GM12891 (cell line): ENCODE measurements at regions not wholly inside any gene's neighbourhood (a gene's known extent, or its start where the extent isn't known, plus 50 kb on each side); places are given as distances from the start of the nearest gene placed in this dataset.

ENCODE experiments used
- POLR2A ChIP-seq: IDR thresholded peaks from 2 replicates; pipeline ENCODE4 v1.6.1; 2011; ENCODE audit warnings: low read depth, low read length, control low read depth
- POLR2AphosphoS5 ChIP-seq: IDR thresholded peaks from 2 replicates; pipeline ENCODE4 v1.6.1; 2011; ENCODE audit warnings: low read depth, low read length, control low read depth
- SPI1 ChIP-seq: IDR thresholded peaks from 2 replicates; pipeline ENCODE4 v1.6.1; 2011; ENCODE audit warnings: low read depth, low read length, control low read depth
- TAF1 ChIP-seq: IDR thresholded peaks from 2 replicates; pipeline ENCODE4 v1.6.1; 2011; ENCODE audit warnings: low read depth, low read length, control low read depth

- TF ChIP-seq POLR2A (no peak), TAF1 (no peak), POLR2AphosphoS5 (no peak), SPI1 (no peak)
Measured at GRCh38 chr17:79546386-79546785, 64.5 kb downstream of the RBFOX3 start.
